NCI-H2081 (cell line): ENCODE measurements at regions not wholly inside any gene's neighbourhood (a gene's known extent, or its start where the extent isn't known, plus 50 kb on each side); places are given as distances from the start of the nearest gene placed in this dataset.

Source experiments
- DNase-seq, 2 experiments: peaks; one replicate each; lab custom pipeline; 2025; lab: John Stamatoyannopoulos, UW

- DNase-seq: no peak
These were observed 435.3 kb upstream of the HTR2A start for GRCh38 chr13:47332149-47332548.

GRCh38 chr13:47330031-47330430 is 433.2 kb upstream of the HTR2A start:
- DNase-seq: no peak

GRCh38 chr13:47327861-47328260 is 431.0 kb upstream of the HTR2A start:
- no peak for DNase-seq

GRCh38 chr13:47326061-47326460 is 429.2 kb upstream of the HTR2A start:
- no peak for DNase-seq

- DNase-seq: no peak
These were observed 420.5 kb upstream of the HTR2A start for GRCh38 chr13:47317356-47317755.

- DNase-seq: no peak
These were observed 413.5 kb upstream of the HTR2A start for GRCh38 chr13:47310401-47310800.

GRCh38 chr13:47306991-47307390 is 410.1 kb upstream of the HTR2A start:
- no peak for DNase-seq

GRCh38 chr13:47303626-47304025 is 406.8 kb upstream of the HTR2A start:
- DNase-seq: no peak

- DNase-seq: no peak
These were observed 402.5 kb upstream of the HTR2A start for GRCh38 chr13:47299304-47299703.

- DNase-seq: no peak
These were observed 401.7 kb upstream of the HTR2A start for GRCh38 chr13:47298506-47298905.

- no peak for DNase-seq
These were observed 397.8 kb upstream of the HTR2A start for GRCh38 chr13:47294691-47295090.

- no peak for DNase-seq
These were observed 394.3 kb upstream of the HTR2A start for GRCh38 chr13:47291107-47291656.

GRCh38 chr13:47289567-47289966 is 392.7 kb upstream of the HTR2A start:
- no peak for DNase-seq

GRCh38 chr13:47288546-47288945 is 391.7 kb upstream of the HTR2A start:
- no peak for DNase-seq

- peak in 1 of 2 experiments; percentile 32 for DNase-seq
These were observed 390.5 kb upstream of the HTR2A start for GRCh38 chr13:47287291-47287751.

GRCh38 chr13:47281991-47282390 is 385.1 kb upstream of the HTR2A start:
- no peak for DNase-seq

GRCh38 chr13:47279920-47280319 is 383.1 kb upstream of the HTR2A start:
- no peak for DNase-seq

- no peak for DNase-seq
These were observed 380.9 kb upstream of the HTR2A start for GRCh38 chr13:47277774-47278173.

GRCh38 chr13:47268270-47268669 is 371.4 kb upstream of the HTR2A start:
- DNase-seq: no peak

- DNase-seq: no peak
These were observed 361.5 kb upstream of the HTR2A start for GRCh38 chr13:47258384-47258783.

GRCh38 chr13:47256618-47257017 is 359.8 kb upstream of the HTR2A start:
- no peak for DNase-seq

- DNase-seq: no peak
These were observed 355.8 kb upstream of the HTR2A start for GRCh38 chr13:47252627-47253026.

GRCh38 chr13:47251771-47252170 is 354.9 kb upstream of the HTR2A start:
- DNase-seq: no peak

- no peak for DNase-seq
These were observed 353.3 kb upstream of the HTR2A start for GRCh38 chr13:47250146-47250545.

GRCh38 chr13:47249266-47249665 is 352.4 kb upstream of the HTR2A start:
- DNase-seq: no peak
